NCI-H526 (cell line): ENCODE measurements at regions not wholly inside any gene's neighbourhood (a gene's known extent, or its start where the extent isn't known, plus 50 kb on each side); places are given as distances from the start of the nearest gene placed in this dataset.

Source experiments
- DNase-seq, 2 experiments: peaks; one replicate each; lab custom pipeline; 2025; lab: John Stamatoyannopoulos, UW

DNA sequence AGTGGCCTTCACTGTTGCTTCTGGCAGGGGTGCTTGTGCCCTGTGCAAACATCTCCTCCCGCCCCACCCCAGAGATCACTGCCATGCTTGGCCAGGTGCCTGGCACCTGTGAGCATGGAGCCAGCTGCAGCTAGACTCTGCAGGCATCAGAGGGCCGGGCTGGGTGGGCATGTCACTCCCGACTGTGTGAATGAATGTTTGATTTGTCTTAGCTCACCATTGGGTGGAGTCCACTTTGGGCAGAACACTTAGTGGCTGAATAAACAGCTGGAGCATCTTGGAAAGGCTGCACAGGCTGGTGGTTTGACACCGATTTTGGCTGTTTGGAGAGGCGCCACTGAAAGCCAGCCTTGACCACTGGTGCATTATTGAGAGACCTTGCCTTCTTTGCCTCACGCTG is 267.3 kb downstream of the DLEU7 start:
- no peak for DNase-seq

GRCh38 chr13:50577806-50578205 is 265.7 kb downstream of the DLEU7 start:
- no peak for DNase-seq

DNA sequence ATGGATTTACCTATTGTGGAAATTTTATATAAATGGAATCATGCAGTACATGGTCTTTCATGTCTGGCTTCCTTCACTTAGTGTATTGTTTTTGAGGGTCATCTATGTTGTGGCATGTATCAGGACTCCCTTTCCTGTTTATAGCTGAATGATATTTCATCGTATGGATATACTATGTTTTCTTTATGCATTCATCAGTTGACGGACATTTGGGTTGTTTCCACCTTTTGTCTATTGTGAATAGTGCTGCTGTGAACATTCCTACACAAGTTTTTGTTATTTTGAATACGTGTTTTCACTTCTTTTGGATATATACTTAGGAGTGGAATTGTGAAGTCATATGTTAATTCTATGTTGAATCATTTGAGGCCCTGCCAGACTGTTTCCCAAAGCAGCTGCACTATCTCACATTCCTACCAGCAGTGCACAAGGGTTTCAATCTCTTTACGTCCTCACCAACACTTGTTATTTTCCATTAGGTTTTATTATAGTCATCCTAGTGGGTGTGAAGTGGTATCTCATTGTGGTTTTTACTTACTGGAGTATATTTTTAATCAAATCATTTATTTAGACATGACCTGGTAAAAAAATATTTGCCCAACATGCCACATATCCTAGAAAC is 262.7 kb downstream of the DLEU7 start:
- no peak for DNase-seq

DNA sequence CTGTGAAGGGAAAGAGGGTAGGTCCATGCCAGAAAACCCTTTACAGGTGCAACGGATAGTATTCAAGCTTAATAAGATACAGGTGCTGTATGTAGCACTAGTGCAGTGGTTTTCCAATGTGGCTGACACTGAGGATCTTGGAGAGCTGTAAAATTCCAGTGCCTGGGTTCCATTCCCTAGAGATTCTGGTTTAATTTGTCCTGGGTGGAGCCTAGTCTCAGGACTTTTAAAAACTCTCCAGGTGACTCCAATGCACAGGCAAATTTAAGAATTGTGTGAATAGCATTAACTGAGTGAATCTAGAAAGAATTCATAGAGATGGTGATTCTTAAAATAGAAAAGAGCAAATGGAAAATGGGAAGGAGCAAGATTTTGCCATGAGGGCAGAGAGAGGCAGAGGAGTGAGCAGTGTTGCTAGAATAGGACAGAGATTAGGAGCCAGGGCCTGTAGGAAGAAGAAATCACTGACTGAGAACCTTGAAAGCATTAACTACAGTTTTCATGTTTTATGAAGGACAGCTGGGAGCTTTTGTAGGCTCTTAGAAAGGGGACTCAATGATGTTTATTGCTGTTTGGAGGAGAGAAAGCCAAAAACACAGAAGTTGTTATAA is 261.8 kb downstream of the DLEU7 start:
- DNase-seq: no peak

DNA sequence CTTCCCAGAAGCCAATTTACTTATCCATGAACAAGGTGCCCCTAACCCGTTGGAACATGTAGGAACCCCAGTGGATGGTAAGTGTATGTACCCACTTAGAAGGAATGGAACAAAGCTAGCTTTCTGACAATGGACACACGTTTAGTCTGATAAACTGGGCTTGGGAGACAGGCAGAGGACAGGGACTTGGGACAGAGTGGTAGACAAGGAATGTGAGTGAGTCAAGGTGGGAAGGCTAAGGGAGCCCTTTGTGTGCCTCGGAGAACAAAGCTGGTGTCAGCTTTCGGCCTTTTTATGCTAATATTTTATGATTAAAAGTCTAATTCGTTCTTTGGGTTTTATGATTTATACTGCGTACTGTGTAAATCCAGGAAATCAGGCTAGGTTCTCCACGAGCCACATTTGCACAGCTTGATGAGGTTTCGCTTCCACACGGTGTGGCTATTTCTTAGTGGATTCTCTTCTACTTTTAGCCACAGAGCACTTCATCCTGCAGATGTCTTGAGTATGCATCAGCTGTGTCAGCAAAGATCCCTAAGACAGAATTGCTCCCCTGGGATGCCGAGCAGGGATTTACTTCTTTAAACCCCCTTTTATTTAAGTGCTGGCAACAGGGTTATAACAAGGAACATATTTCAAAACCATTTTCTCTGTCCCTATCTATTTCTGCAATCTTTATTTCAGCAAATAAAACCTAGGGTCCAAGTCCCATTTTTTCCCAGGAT is 258.5 kb downstream of the DLEU7 start:
- no peak for DNase-seq

DNA sequence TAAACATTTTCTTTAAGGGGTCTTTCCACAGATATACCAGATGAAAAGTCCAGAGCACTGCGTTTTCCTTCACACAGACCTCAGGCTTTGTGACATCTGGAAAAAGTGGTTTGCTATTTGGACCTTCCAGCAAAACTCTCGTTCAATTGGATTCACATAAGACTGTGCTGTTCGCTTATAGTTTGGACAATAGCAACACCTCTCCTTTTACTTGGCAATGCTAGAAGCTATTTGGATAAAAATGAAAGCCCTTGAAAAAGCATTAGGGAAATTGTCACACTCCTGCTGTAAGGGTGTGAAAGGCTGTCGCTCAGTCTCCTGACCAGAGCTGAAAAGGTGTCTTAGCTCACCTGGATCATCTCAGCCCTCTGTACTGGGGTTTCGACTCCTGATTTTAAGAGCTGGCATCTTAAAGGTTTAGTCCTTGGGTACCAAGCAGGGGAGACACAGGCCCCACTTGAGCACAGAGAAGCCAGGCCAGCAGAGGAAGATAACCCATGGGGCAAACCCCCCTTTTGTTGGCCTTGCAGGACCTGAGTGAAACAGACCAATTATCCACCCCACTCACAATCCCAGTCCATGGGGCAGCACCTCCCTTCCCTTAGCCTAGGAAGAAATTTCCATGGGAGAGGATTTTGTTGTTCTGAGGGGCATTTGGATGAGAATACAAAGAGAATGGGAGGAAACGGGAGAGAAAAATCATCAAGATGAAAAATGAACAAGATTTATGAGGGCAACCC is 257.6 kb downstream of the DLEU7 start:
- no peak for DNase-seq

DNA sequence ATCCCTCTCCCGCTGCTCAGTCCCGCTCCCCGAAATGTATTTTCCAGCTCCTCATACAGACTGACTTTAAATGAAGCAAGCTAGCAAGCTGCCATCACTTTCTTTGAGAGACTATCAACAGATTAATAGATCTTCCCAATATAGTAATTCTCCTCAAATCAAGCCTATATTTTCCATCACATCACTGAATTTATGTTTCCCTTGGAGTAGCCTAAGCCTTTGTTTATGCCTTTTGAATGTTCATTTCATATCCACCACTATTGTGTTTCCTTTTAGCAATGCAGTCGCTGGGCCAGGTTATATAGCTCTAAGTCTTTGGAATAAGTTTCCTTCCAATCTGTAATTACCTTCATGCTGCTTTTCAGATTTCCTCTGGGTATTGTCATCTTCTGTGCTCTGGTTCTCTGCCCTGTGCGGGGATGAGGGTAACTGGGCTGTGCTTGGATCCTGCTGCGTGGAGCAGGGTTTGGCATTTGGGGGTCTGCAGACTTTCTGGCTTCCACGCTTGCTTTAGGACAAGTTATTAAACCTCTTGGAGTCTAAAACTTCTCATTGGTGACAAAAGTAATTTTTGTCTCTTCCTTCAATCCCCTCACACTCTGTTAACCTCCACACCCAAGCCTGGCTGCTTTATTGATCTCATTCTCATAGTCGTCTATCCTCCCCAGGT is 256.9 kb downstream of the DLEU7 start:
- DNase-seq: no peak

DNA sequence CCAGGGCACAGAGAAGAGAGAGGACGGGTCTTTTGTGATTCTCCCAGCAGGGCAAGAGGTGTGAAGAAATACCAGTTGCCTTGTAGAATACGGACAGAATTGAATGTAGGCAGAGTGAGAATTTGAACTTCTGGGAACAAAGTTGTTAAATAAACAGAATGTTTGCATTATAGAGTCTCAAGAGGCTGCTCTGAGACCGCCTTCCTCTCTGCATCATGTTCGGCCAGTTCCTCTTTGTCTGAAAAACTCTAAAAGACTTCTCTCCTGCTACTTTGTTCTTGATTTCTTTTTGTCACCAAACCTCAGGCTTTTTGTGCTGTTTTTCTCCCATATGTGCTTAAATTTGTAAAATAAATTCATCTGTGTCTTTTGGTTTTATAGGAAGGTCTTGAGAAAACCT is 256.4 kb downstream of the DLEU7 start:
- no peak for DNase-seq

DNA sequence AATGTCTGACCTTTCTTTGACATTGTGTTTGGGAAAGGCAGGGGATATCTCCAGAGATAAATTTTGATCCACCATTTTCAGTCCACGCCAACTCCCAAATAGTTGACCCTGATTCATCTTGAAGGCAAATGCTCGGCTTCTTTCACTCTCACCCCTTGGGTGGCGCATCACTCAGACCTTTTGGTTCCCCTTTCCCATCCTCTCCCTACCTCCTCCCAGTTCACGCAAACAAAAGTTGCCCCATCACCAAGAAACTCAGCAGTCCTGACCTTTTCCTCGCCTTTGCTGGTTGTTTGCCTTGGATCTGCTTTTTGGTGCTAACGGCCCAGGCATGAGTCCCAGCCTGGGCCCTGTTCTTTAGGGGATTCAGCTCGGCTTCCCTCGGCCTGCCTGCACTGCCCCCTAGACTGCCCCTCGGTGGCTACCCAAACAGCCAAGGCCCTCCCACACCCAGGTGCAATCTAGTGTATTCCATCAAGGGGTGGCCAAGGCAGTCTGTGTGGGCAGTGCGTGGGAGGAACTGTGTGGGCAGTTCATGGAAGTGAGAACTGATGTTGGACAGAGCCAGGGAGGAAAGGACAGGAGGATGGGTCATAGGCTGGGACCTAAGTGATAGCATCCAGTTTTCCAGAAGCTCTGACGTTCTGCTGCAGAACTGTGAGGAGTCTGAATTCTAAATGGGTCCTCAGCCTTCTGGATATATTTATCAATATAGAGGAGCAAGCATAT is 255.7 kb downstream of the DLEU7 start:
- no peak for DNase-seq

- DNase-seq: no peak
These were observed 254.9 kb downstream of the DLEU7 start for GRCh38 chr13:50588491-50589130.

DNA sequence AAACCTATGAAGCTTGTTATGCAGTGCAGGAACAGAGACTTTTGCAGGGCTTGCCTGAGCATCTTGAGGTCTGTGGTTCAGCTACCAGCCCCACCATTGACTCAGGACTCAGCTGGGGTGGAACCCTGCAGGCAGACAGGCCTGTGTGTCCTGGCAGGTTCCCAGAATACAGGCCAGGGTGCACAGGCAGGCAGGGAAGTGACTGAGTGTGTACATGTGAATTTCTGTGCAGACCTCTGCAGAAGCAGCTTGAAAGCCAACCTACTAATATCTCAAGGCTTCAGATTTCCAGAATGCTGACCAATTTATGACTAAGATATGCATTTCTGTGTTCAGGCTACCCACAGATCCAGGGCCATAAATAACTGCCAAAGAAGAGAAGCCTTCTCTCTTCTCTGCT is 254.4 kb downstream of the DLEU7 start:
- no peak for DNase-seq

DNA sequence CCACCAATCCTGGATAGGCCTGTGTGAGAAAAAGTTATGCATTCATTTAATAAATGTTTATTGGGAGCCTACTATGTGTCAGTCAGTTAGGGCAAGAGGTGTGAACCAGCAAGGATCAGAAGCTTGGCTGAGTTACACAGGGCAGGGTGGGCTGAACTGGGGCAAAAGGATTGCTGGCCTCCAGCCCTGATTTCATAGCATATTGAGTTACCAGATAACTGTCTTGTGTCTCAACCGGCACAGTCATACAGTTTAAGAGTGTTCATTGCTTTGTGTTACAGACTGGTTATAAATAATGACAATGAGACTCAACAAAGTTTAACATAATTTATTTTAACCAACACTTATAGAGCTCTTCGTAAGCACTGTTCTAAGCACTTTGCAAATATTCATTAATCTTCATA is 253.8 kb downstream of the DLEU7 start:
- no peak for DNase-seq

DNA sequence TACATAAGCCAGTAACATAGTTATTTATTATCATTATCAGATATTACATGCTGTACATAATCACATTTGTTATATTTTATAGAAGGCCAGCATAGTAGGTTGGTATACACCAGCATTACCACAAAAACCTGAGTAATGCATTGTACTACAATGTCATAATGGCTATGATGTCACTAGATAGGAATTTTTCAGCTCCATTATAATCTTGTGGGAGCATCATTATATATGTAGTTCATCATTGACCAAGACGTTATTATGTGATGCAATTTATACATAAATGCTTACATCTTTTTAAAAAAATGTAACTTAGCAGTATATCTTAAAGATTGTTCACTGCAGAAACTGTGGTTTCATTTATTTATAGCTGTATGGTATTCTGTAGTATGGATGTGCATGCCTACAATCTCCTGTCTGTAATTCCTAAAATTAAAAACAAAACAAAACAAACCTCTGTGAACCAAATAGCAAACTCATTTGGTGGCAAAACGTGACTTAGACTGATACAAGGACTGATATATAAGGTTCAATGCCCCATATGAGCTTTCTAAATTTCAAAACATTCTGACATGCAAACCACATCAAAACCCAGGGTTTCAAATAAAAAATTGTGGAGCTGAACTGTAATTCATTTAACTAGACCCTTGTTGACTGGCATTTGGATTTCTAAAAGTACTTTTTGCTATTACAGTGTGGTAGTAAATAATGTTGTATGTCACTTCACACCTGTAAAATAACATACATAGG is 250.9 kb downstream of the DLEU7 start:
- DNase-seq: no peak

DNA sequence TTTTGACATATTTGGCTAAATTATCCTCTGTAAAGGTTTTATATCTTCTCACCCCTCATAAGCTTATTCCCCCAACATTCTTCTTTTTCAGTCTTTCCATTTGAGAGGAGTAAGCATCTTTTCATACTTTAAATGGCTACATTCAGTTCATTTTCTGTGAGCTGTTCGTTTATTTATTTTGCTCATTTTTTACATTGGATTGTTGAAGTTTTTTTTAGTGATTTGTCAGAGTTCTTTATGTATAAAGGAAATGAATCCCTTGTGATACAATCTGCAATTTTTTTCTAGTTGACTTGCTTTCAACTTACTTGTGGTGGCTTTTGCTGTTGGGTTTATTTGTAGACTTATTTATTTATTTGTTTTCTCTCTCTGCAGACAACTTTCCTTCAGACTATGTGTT is 250.3 kb downstream of the DLEU7 start:
- DNase-seq: no peak

DNA sequence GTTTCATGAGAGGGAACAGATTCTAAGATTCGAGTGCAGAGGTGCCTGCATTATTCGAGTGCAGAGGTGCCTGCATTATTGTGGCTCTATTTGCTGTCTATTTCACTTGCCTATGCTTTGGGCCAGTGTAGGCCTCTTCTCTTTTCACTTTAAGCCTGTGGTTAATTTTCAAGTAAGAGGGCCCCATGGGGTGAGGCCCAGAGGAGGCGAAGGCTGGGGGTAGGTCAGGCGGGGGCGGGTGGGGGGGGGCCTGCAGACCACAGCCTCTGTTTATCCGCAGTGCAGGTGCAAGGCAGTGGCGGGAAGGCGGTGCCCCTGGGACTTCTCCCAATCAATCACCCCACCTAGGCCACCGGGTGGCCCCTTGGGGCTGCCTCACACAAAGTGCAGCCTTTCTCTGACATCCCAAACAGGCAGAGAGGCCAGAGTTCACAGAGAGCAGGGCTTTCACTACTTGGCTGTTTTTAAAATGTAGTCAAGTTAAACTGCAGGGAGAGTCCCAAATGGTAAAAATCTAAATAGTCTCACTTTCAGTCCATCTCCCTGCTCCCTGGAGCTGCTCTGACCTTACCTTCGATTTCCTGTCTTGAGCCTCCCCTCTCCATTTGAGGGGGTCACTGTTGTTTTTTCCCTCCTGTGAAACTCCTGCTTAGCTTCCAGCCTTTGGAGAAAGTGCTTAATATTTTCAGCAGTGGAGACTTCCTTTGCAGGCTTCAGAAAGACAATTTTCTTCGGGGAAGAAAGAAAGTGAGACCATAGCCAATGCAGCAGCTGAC is 249.0 kb downstream of the DLEU7 start:
- DNase-seq: peak in 1 of 2 experiments; percentile 66

DNA sequence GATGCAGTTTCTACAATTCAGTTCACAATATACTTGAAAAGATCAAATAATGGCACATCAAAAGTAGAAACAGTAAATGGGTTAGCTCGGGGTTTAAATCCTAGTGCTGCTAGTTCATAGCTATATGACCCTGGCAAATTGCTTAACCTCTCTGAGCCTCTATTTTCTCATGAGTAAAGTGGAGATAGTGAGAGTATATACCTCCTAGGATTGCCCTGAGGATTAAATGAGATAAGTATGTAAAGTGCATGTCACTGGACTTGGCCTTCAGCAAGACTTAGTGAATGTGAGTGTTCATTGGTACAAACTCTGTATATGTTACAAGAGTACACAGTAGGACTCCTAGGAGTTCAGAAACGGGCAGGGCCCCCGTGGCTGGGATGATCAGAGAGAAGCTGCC is 248.3 kb downstream of the DLEU7 start:
- DNase-seq: no peak

- no peak for DNase-seq
These were observed 247.3 kb downstream of the DLEU7 start for GRCh38 chr13:50596156-50596555.

DNA sequence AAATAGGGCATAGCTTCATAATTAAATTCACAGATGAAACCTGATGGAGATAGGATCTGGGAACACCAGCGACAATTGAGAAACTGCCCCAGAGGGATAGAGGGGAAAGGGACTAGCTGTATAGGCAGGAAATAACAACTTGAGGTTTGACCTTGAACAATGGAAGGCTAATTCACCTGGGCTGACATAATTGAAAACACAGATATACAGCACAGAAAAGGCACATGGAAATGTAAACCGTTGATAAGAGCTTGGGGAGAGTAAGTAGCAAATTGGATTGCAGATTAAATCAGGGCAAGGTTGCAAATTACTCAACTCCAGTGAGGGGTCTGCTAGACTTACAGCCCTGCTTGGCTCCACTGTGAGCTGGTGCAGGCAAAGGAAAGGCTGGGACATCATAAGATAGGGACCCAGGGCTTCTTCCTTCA is 246.7 kb downstream of the DLEU7 start:
- DNase-seq: no peak

GRCh38 chr13:50598338-50598737 is 245.2 kb downstream of the DLEU7 start:
- DNase-seq: peak; percentile 49 to 71

- peak; percentile 94 to 95 for DNase-seq
These were observed 244.4 kb downstream of the DLEU7 start for GRCh38 chr13:50599046-50599445.
